ENCODE measurements at regions not wholly inside any gene's neighbourhood (a gene's known extent, or its start where the extent isn't known, plus 50 kb on each side); places are given as distances from the start of the nearest gene placed in this dataset.
A peak's percentile ranks its signal among the peaks of the same experiment; 100 is the strongest.
"Not testable (repeated sequence)": the region's sequence is repeated elsewhere in the genome, so short reads cannot be mapped to it uniquely, and the experiment has no call there.

- DNase-seq = peak; percentile 35
These were observed 53.6 kb downstream of the ARF6 start for GRCh38 chr14:49946320-49947141.

DNA sequence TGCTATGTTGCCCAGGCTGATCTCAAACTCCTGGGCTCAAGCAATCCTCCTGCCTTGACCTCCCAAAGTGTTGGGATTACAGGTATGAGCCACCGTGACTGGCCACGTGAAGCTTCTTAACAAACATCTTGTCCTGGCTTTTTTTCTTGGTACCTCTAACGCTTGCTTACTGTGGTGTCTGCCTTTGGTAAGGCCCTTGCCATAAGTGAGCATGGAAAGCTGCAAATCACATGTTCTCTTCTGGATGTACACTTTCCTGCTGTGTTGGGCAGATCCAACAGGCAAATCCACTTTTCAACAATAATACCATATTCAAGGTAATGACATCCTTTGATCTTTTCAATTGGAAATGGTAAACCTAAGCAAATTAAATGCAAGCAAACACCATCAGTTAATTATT is 54.6 kb downstream of the ARF6 start:
- DNase-seq = peak; percentile 10

GRCh38 chr14:49950275-49951228 is 57.7 kb downstream of the ARF6 start:
- peak; percentile 82 for DNase-seq

- DNase-seq = no peak
These were observed 58.3 kb downstream of the ARF6 start for GRCh38 chr14:49951229-49951607.

DNA sequence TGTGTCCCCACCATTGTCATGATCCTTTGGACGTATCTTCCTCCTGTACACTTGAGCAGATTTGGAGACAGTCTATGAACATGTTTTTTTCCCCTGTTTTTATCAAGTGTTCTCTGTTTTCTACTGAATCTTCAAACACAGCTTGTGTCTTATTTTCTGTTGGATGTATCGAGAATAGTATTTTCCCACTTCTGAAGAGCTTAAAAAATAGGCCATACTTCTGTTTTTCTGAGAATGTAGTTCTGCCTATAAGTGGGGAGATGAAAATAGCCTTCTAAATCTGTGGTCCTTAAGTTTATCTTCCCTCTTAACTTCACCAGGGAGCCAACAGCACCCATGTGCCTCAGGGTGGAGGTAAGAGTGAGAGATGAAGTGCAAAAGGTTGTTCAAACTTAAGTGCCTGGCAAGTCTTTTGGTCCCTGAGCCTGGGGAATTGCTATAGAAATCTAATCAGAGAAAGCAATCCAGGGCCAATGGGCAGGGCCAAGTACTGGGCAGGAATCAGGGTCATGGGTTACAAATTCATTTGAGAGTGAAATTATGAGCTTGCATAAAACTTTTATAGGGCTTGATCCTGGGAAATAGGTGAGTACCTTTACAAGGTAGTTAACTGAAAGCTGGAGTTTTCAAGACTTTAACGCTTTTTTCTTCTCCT is 58.9 kb downstream of the ARF6 start:
- DNase-seq = no peak

- no peak for DNase-seq
These were observed 60.3 kb downstream of the ARF6 start for GRCh38 chr14:49953196-49953595.

DNA sequence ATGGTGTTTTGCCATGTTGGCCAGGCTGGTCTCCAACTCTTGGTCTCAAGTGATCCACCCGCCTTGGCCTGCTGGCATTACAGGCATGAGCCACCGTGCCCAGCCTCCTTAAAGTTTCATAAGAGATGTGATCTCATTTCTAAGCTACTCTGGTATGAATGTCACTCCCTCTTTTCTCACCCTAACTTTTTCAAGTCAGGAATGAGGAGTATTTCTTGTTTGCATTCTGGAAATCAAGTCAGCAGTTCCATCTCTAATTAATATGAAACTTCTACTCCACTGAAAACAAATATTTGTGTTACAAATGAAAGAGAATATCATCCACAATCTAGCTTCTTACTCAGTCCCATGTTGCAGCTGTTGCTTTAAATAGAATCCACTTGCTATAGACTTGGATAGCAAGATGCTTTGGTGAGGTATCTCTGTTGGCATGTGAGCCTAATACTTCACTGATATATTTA is 61.3 kb downstream of the ARF6 start:
- DNase-seq = no peak

GRCh38 chr14:49955024-49955423 is 62.1 kb downstream of the ARF6 start:
- DNase-seq = no peak

DNA sequence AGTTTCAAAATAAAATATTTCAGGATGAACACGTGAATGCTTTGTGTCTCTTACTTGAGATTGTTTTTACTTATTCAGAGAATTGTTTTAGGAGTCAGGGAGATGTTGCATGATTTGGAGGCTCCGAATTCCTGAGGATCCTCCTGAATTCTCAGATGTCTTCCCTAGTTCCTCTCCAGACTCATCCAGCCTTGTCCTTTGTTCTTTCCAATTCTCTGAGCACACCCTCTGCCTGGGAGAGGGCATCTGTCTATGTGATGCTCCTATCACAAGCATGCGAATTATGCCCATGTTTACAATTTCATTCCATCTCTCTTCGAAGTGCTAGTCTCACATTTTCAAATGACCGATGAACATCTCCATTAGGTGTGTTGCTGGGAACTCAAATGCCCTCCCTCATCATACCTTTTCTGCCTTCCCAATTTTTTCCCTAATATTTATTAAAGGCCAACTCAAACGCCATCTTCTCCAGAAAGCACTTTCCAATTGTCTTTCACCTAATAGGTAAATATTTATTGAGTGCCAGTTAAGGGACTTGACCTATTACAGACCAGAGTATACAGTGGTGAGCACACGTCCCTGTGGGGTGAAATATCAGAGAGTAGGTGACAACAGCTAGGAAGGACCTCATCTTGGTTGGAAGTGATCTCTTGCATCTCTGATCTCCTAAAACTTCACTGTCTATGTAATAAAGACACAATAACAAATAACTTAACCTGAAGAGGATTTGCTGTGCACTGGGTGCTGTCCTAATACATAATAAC is 64.4 kb downstream of the ARF6 start:
- DNase-seq = peak; percentile 43

DNA sequence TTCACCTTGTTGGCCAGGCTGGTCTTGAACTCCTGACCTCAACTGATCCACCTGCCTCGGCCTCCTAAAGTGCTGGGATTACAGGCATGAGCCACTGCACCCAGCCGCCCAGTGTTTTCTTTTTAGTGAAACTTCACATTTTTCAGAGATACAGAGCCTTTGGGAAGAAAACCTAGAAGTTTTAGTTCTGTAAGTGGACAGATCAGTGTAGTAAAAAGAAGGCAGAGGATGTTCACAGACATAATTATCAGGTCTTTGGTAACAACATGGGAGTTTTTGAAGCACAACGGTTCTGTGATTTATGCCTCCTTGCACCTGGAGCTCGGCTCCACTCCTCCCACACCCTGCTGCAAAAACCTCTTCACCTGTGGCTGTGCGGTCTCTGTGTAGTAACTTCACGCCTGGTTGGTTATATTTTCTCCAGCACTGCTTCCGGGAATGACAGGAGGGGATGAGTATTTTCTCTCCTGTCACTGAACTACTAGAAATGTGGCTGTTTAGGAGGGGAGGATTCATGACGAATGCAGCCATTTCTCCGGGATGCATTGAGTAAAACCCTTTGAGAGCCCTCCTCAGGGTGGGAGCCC is 67.0 kb downstream of the ARF6 start:
- peak; percentile 97 for DNase-seq

- DNase-seq = peak; percentile 85
These were observed 67.6 kb downstream of the ARF6 start for GRCh38 chr14:49960453-49960852.

GRCh38 chr14:49961270-49962222 is 68.7 kb downstream of the ARF6 start:
- peak; percentile 41 for DNase-seq

DNA sequence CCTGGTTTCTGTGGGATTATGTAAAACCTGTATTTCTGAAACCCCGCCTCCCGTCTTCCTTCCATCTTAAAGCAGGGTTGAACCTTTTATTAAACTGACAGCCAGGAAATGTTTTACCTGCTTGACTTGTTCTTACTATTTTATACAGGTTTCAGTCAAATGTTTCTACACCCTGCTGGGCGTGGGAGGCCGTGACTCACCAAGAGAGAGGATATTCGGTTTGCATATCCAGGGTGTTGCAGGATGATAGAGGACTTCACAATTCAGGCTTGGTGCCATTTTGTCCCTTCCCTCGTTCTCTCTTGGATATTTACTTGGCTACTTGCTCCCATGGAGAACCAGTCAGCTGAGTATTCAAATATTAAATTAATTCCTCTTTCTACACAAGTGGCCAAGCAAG is 69.7 kb downstream of the ARF6 start:
- peak; percentile 36 for DNase-seq

GRCh38 chr14:49965068-49965651 is 72.3 kb downstream of the ARF6 start:
- not testable (repeated sequence) for DNase-seq

DNA sequence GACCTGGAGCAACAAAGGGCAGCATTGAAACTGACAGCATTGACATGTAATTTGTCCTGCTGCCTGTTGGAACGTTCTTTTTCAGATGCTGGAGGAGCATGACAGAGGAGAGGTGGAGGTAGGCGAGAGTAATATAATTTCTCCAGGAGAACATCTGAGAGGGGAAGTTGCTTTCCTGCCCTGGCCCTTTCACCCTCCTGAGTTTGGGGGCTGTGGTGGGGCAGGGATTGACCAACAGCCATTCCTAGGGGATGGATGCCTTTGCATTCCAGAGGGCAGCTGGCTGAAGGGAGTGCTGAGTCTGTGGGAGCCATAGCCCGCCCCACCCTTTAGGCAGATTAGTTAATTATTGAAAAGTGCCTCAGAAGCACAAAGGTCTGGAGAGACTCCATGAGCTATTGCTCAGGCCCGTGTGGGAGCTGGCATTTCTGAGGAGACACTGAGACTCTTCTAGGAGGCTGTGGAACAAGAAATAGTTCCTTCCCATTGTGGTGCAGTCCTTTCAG is 73.5 kb downstream of the ARF6 start:
- DNase-seq = no peak

- no peak for DNase-seq
These were observed 74.2 kb downstream of the ARF6 start for GRCh38 chr14:49966971-49967630.

- DNase-seq = no peak
These were observed 77.1 kb downstream of the ARF6 start for GRCh38 chr14:49969961-49970360.

- DNase-seq = no peak
These were observed 77.7 kb downstream of the ARF6 start for GRCh38 chr14:49970474-49971147.

Data from NCI-H510A treated with DMSO at 0.1 percent for 48 hours (cell line).